H1 (cell line): ENCODE measurements at regions not wholly inside any gene's neighbourhood (a gene's known extent, or its start where the extent isn't known, plus 50 kb on each side); places are given as distances from the start of the nearest gene placed in this dataset.
A peak's percentile ranks its signal among the peaks of the same experiment; 100 is the strongest.

Source experiments
- CTCF ChIA-PET: fragments of 300-600 bp; sonication (Branson Sonifier 250); formaldehyde crosslinking; loops from one replicate; lab custom pipeline; 2021; ENCODE audit not compliant: partially characterized antibody; lab: Charles Lee
- POLR2A ChIA-PET: fragments of 300-600 bp; sonication (Branson Sonifier 250); formaldehyde crosslinking; loops from one replicate; lab custom pipeline; 2021; ENCODE audit warnings: inconsistent platforms; ENCODE audit not compliant: partially characterized antibody; lab: Charles Lee
- DNase-seq, 2 experiments: peaks; one replicate each; pipeline versions ENCODE4 v3.0.0 to v3.0.0-alpha.2; 2010 to 2022; ENCODE audit warnings: low spot score in 2 of 2, low read depth in 1 of 2, mixed read lengths in 1 of 2
- FAIRE-seq: peaks from 2 replicates; lab custom pipeline; 2011; peaks lifted over from hg19 to GRCh38; lab: Jason Lieb, UNC
- H2AFZ ChIP-seq: 2 replicates; pipeline ENCODE4 v1.8.1; 2012; ENCODE audit warnings: low read length, inconsistent platforms
- H2AK5ac ChIP-seq: 2 replicates; pipeline ENCODE4 v1.6.1; 2013; ENCODE audit warnings: low read depth, low read length
- H2BK120ac ChIP-seq: replicated peaks from 2 replicates; pipeline ENCODE3; 2013; ENCODE audit warnings: low read depth, low read length, inconsistent platforms
- H2BK12ac ChIP-seq: 2 replicates; pipeline ENCODE4 v1.6.1; 2013; ENCODE audit warnings: low read depth, low read length
- H2BK15ac ChIP-seq: 2 replicates; pipeline ENCODE4 v1.6.1; 2013; ENCODE audit warnings: low read length
- H2BK20ac ChIP-seq: 2 replicates; pipeline ENCODE4 v1.6.1; 2013; ENCODE audit warnings: low read length
- H2BK5ac ChIP-seq: 2 replicates; pipeline ENCODE4 v1.6.1; 2013; ENCODE audit warnings: low read depth, low read length
- H3K14ac ChIP-seq: 2 replicates; pipeline ENCODE4 v1.6.1; 2013; ENCODE audit warnings: inconsistent platforms; ENCODE audit not compliant: insufficient read length
- H3K18ac ChIP-seq: 2 replicates; pipeline ENCODE4 v1.6.1; 2013; ENCODE audit warnings: low read length; ENCODE audit errors: extremely low read depth
- H3K23ac ChIP-seq: 2 replicates; pipeline ENCODE4 v1.6.1; 2013; ENCODE audit warnings: inconsistent platforms; ENCODE audit not compliant: insufficient read length
- H3K23me2 ChIP-seq: 2 replicates; pipeline ENCODE4 v1.6.1; 2013; ENCODE audit warnings: low read depth, low read length
- H3K27ac ChIP-seq: 2 replicates; pipeline ENCODE4 v1.6.1; 2011; ENCODE audit warnings: low read depth, low read length, inconsistent platforms
- H3K27me3 ChIP-seq, 4 experiments: replicated peaks in 1 of 4; 1 replicate in 1 of 4; 2 replicates in 3 of 4; pipeline versions ENCODE4 v1.6.1 to v1.8.1; 2011 to 2013; ENCODE audit warnings: low read length in 3 of 4, mild to moderate bottlenecking in 3 of 4, inconsistent platforms in 2 of 4, mixed read lengths in 2 of 4, moderate library complexity in 1 of 4; ENCODE audit not compliant: control insufficient read depth in 3 of 4, insufficient read depth in 3 of 4; ENCODE audit errors: extremely low read depth in 1 of 4
- H3K36me3 ChIP-seq, 4 experiments: 2 replicates each; pipeline versions ENCODE4 v1.6.1 to v1.8.1; 2011 to 2013; ENCODE audit warnings: mild to moderate bottlenecking in 4 of 4, low read length in 3 of 4, moderate library complexity in 2 of 4, control low read depth in 1 of 4, inconsistent platforms in 1 of 4; ENCODE audit not compliant: insufficient read depth in 4 of 4, control insufficient read depth in 2 of 4
- H3K4ac ChIP-seq: replicated peaks from 2 replicates; pipeline ENCODE3; 2013; ENCODE audit warnings: low read length, low read depth, mixed read lengths, inconsistent platforms; ENCODE audit not compliant: insufficient read length
- H3K4me1 ChIP-seq, 4 experiments: replicated peaks in 1 of 4; 1 replicate in 1 of 4; 2 replicates in 3 of 4; pipeline versions ENCODE4 v1.6.1 to v1.8.1; 2011 to 2013; ENCODE audit warnings: low read length in 3 of 4, inconsistent platforms in 2 of 4, mixed read lengths in 1 of 4; ENCODE audit not compliant: insufficient read depth in 4 of 4, control insufficient read depth in 3 of 4
- H3K4me2 ChIP-seq, 2 experiments: 2 replicates each; pipeline versions ENCODE4 v1.6.1 to v1.8.1; 2011 to 2013; ENCODE audit warnings: low read depth in 2 of 2, low read length in 2 of 2, control low read depth in 1 of 2, inconsistent platforms in 1 of 2, mild to moderate bottlenecking in 1 of 2; ENCODE audit not compliant: insufficient read depth in 1 of 2
- H3K4me3 ChIP-seq, 4 experiments: fragments of 200-600, 300-600 bp in 1 of 4; sonication (generic), shearing (Covaris generic), sonication (Bioruptor Twin) in 1 of 4; 2 replicates each; pipeline versions ENCODE4 v1.5.1 to v1.8.1; 2011 to 2016; ENCODE audit warnings: low read length in 4 of 4, low read depth in 3 of 4, control low read depth in 2 of 4, inconsistent platforms in 2 of 4, mild to moderate bottlenecking in 2 of 4, mixed read lengths in 1 of 4, moderate library complexity in 1 of 4; ENCODE audit not compliant: insufficient read depth in 2 of 4; ENCODE audit errors: extremely low read depth in 1 of 4
- H3K56ac ChIP-seq: replicated peaks from 2 replicates; pipeline ENCODE3; 2013; ENCODE audit warnings: low read depth, mild to moderate bottlenecking, mixed read lengths, low read length, inconsistent platforms; ENCODE audit not compliant: insufficient read length
- H3K79me1 ChIP-seq: 2 replicates; pipeline ENCODE4 v1.6.1; 2013; ENCODE audit warnings: low read depth, low read length, control low read depth
- H3K79me2 ChIP-seq, 2 experiments: 2 replicates each; pipeline versions ENCODE4 v1.6.1 to v1.8.1; 2012 to 2013; ENCODE audit warnings: low read length in 2 of 2, mild to moderate bottlenecking in 2 of 2, inconsistent platforms in 1 of 2; ENCODE audit not compliant: insufficient read depth in 2 of 2, control insufficient read depth in 1 of 2
- H3K9ac ChIP-seq, 4 experiments: replicated peaks in 1 of 4; 1 replicate in 1 of 4; 2 replicates in 3 of 4; pipeline versions ENCODE4 v1.6.1 to v1.8.1; 2011 to 2013; ENCODE audit warnings: low read depth in 3 of 4, low read length in 3 of 4, control low read depth in 2 of 4, mild to moderate bottlenecking in 2 of 4, moderate library complexity in 2 of 4, inconsistent platforms in 1 of 4; ENCODE audit errors: extremely low read depth in 1 of 4
- H3K9me3 ChIP-seq, 2 experiments: 2 replicates each; pipeline versions ENCODE4 v1.6.1 to v1.8.1; 2012 to 2013; ENCODE audit warnings: mild to moderate bottlenecking in 2 of 2, moderate library complexity in 2 of 2, control low read depth in 1 of 2, inconsistent platforms in 1 of 2, low read depth in 1 of 2, low read length in 1 of 2, mixed read lengths in 1 of 2; ENCODE audit not compliant: insufficient read depth in 2 of 2
- H4K20me1 ChIP-seq, 2 experiments: replicated peaks in 1 of 2; 2 replicates each; pipeline versions ENCODE3 to v1.8.1; 2011 to 2013; ENCODE audit warnings: inconsistent platforms in 2 of 2, low read length in 2 of 2, mild to moderate bottlenecking in 1 of 2; ENCODE audit not compliant: insufficient read depth in 2 of 2, control insufficient read depth in 1 of 2
- H4K5ac ChIP-seq: 2 replicates; pipeline ENCODE4 v1.6.1; 2013; ENCODE audit warnings: low read length, low read depth, mixed read lengths, inconsistent platforms; ENCODE audit not compliant: insufficient read length
- H4K8ac ChIP-seq: 2 replicates; pipeline ENCODE4 v1.8.0; 2013; ENCODE audit warnings: mild to moderate bottlenecking, moderate library complexity, low read length, inconsistent platforms; ENCODE audit not compliant: insufficient read depth; ENCODE audit errors: extremely low read depth
- H4K91ac ChIP-seq: replicated peaks from 2 replicates; pipeline ENCODE3; 2013; ENCODE audit warnings: low read length, mixed read lengths, inconsistent platforms; ENCODE audit not compliant: insufficient read length
- MAX ChIP-seq: IDR thresholded peaks from 2 replicates; pipeline ENCODE4 v1.6.1; 2012; ENCODE audit warnings: inconsistent platforms
- POU5F1 ChIP-seq: IDR thresholded peaks from 2 replicates; pipeline ENCODE4 v1.6.1; 2011; ENCODE audit warnings: low read depth, mild to moderate bottlenecking, low read length, moderate library complexity
- WGBS, 2 experiments: shearing (Covaris generic) in 1 of 2; methylation state at CpG; one replicate each; pipeline versions ENCODE4 v1.1.6 to v1.1.7; 2013 to 2015; ENCODE audit warnings: low lambda C conversion rate in 2 of 2, mixed read lengths in 2 of 2, inconsistent platforms in 1 of 2, low coverage in 1 of 2, missing lambda C conversion rate in 1 of 2; ENCODE audit not compliant: insufficient replicate concordance in 2 of 2, insufficient coverage in 1 of 2, insufficient read length in 1 of 2; ENCODE audit errors: extremely low coverage in 1 of 2, missing lambda C conversion rate in 1 of 2; 5-methylcytosine and 5-hydroxymethylcytosine counted together

GRCh38 chr5:125053179-125053578, 306.7 kb upstream of the ZNF608 start:
- Histone ChIP-seq H3K79me1 (no peaks in the 10 kb centered on the region), H3K9me3 (no peaks in the 10 kb centered on the region), H2BK20ac (no peak overlapping the region), H3K18ac (no peak overlapping the region), H4K8ac (no peak overlapping the region), H3K23ac (no peak overlapping the region), H3K4me1 (peaks cover 6 to 29% (median 12%) of the 10 kb centered on the region in 4 experiments; a peak in 5 of 7 replicates), H2AK5ac (no peak overlapping the region), H3K14ac (no peak overlapping the region), H3K27ac (no peak overlapping the region), H3K23me2 (no peaks in the 10 kb centered on the region), H2BK12ac (no peak overlapping the region), H2BK120ac (no peak overlapping the region), H4K20me1 (no peaks in the 10 kb centered on the region), H2AFZ (no peak overlapping the region), H3K27me3 (no peaks in the 10 kb centered on the region), H3K4me2 (no peak overlapping the region), H3K79me2 (no peaks in the 10 kb centered on the region), H3K36me3 (no peaks in the 10 kb centered on the region), H3K4me3 (no peak overlapping the region), H3K4ac (no peak overlapping the region), H2BK5ac (no peak overlapping the region), H4K5ac (peak overlapping the region; percentile 6), H2BK15ac (no peak overlapping the region), H4K91ac (no peak overlapping the region), H3K56ac (no peak overlapping the region), H3K9ac (no peak overlapping the region)
- ChIA-PET CTCF (no interaction called here), POLR2A (no interaction called here)
- WGBS, 2 experiments = 10% methylated on average over 1 of the region's 1 CpG; no CpG with 5 or more reads in 1 of the 2 experiments
- DNase-seq = no peak
- 0 out of 2 replicates have a peak, but pooled peaks have one; percentile 2 for TF ChIP-seq POU5F1
- TF ChIP-seq MAX = no peak
- peak; percentile 65 for FAIRE-seq
